Adrenal gland (tissue), 5 donors: ENCODE measurements at regions not wholly inside any gene's neighbourhood (a gene's known extent, or its start where the extent isn't known, plus 50 kb on each side); places are given as distances from the start of the nearest gene placed in this dataset.

Experiments used
- CTCF ChIP-seq, 6 experiments: fragments of 450-650 bp in 4 of 6; fragments of 200-600 bp in 2 of 6; sonication (generic) in 1 of 6; IDR thresholded peaks; 1 replicate in 5 of 6; 2 replicates in 1 of 6; pipeline versions ENCODE4 v1.5.1 to v1.8.0; 2016 to 2021; ENCODE audit warnings: antibody characterized with exemption in 6 of 6, mild to moderate bottlenecking in 2 of 6, moderate library complexity in 1 of 6
- POLR2A ChIP-seq, 2 donors: fragments of 450-650 bp; IDR thresholded peaks; one replicate each; pipeline ENCODE4 v1.6.1; 2017; ENCODE audit warnings: antibody characterized with exemption in 2 of 2, mild to moderate bottlenecking in 2 of 2, moderate library complexity in 1 of 2
- donor health status: DM: no; HTN: no; CAD: no.

- TF ChIP-seq POLR2A (IDR thresholded peaks at IDR 0.05) = no peak
- TF ChIP-seq CTCF (IDR thresholded peaks at IDR 0.05) = no peak
Observed at GRCh38 chr9:26311463-26311995, 581.1 kb downstream of the CAAP1 start.
